Left lung (tissue), 4 donors: ENCODE measurements at regions not wholly inside any gene's neighbourhood (a gene's known extent, or its start where the extent isn't known, plus 50 kb on each side); places are given as distances from the start of the nearest gene placed in this dataset.

Experiments used
- ATAC-seq: fragments of 200-7000 bp; cut with Tn5 transposase; one replicate; pipeline ENCODE4 v1.9.1; 2020; ENCODE audit warnings: moderate library complexity
- DNase-seq, 4 donors: peaks; one replicate each; pipeline ENCODE4 v3.0.0-alpha.2; 2013 to 2020
- H3K27ac ChIP-seq, 2 donors: fragments of 200-600 bp; sonication (generic) in 1 of 2; one replicate each; pipeline versions ENCODE4 v1.5.0 to v1.8.0; 2020 to 2021
- H3K27me3 ChIP-seq, 2 donors: fragments of 200-600 bp; sonication (generic) in 1 of 2; one replicate each; pipeline versions ENCODE4 v1.5.0 to v1.8.0; 2020 to 2021
- H3K36me3 ChIP-seq, 2 donors: fragments of 200-600 bp; sonication (generic) in 1 of 2; one replicate each; pipeline versions ENCODE4 v1.5.0 to v1.8.0; 2020 to 2021
- H3K4me1 ChIP-seq, 2 donors: fragments of 200-600 bp; one replicate each; pipeline ENCODE4 v1.8.0; 2021
- H3K4me3 ChIP-seq, 2 donors: fragments of 200-600 bp; sonication (generic) in 1 of 2; one replicate each; pipeline versions ENCODE4 v1.5.0 to v1.8.0; 2020 to 2021; ENCODE audit warnings: mild to moderate bottlenecking in 1 of 2
- H3K9me3 ChIP-seq, 2 donors: fragments of 200-600 bp; sonication (generic) in 1 of 2; one replicate each; pipeline versions ENCODE4 v1.5.0 to v1.8.0; 2020 to 2021
- CTCF ChIP-seq, 2 donors: fragments of 200-600 bp; sonication (generic) in 1 of 2; IDR thresholded peaks; one replicate each; pipeline versions ENCODE4 v1.5.0 to v1.8.0; 2021; ENCODE audit warnings: antibody characterized with exemption in 2 of 2
- intact Hi-C, 2 donors: fragments of 100-400 bp; cut with DNase I; formaldehyde crosslinking; loops; one replicate each; pipeline versions ENCODE4 v1.11.2 to v1.14.2; 2022
- donor health status: DM: no; HTN: yes; CAD: no.
- donor health status: DM: no; HTN: no; CAD: no.

GRCh38 chr4:155603360-155603891 is 63.2 kb upstream of the GUCY1A1 start:
- intact Hi-C loops: no loop called here
- no peak overlapping the region for H3K4me3 ChIP-seq
- no peak for TF ChIP-seq CTCF (IDR thresholded peaks at IDR 0.05)
- ATAC-seq (no peak), DNase-seq (no peak)
- H3K27ac ChIP-seq: no peak overlapping the region
- H3K4me1 ChIP-seq: peaks cover 0 to 3% of the 10 kb centered on the region in 2 donors
- no peaks in the 10 kb centered on the region for H3K36me3 ChIP-seq
- H3K9me3 ChIP-seq: no peaks in the 10 kb centered on the region
- H3K27me3 ChIP-seq: no peaks in the 10 kb centered on the region

GRCh38 chr4:155602351-155603140 is 64.1 kb upstream of the GUCY1A1 start:
- intact Hi-C loops: no loop called here
- Histone ChIP-seq H3K4me1 (peaks cover 0 to 3% of the 10 kb centered on the region in 2 donors), H3K4me3 (no peak overlapping the region), H3K27me3 (no peaks in the 10 kb centered on the region), H3K9me3 (no peaks in the 10 kb centered on the region), H3K36me3 (no peaks in the 10 kb centered on the region), H3K27ac (no peak overlapping the region)
- TF ChIP-seq CTCF (IDR thresholded peaks at IDR 0.05): no peak
- ATAC-seq (no peak), DNase-seq (no peak)

GRCh38 chr4:155600244-155600643 is 66.4 kb upstream of the GUCY1A1 start:
- Histone ChIP-seq H3K4me3 (no peak overlapping the region), H3K27ac (no peak overlapping the region), H3K4me1 (peaks cover 0 to 3% of the 10 kb centered on the region in 2 donors), H3K27me3 (no peaks in the 10 kb centered on the region), H3K9me3 (no peaks in the 10 kb centered on the region), H3K36me3 (no peaks in the 10 kb centered on the region)
- DNase-seq: no peak
- TF ChIP-seq CTCF (IDR thresholded peaks at IDR 0.05): no peak
- ATAC-seq: no peak
- intact Hi-C loops: no loop called here

GRCh38 chr4:155599596-155599995 is 67.1 kb upstream of the GUCY1A1 start:
- no peak for ATAC-seq
- intact Hi-C loops: no loop called here
- no peak for DNase-seq
- Histone ChIP-seq H3K4me1 (no peaks in the 10 kb centered on the region), H3K27me3 (no peaks in the 10 kb centered on the region), H3K9me3 (no peaks in the 10 kb centered on the region), H3K36me3 (no peaks in the 10 kb centered on the region), H3K4me3 (no peak overlapping the region), H3K27ac (no peak overlapping the region)
- no peak for TF ChIP-seq CTCF (IDR thresholded peaks at IDR 0.05)

- Histone ChIP-seq H3K27ac (no peak overlapping the region), H3K9me3 (no peaks in the 10 kb centered on the region), H3K4me3 (no peak overlapping the region), H3K27me3 (no peaks in the 10 kb centered on the region), H3K4me1 (no peaks in the 10 kb centered on the region), H3K36me3 (no peaks in the 10 kb centered on the region)
- no peak for TF ChIP-seq CTCF (IDR thresholded peaks at IDR 0.05)
- intact Hi-C loops: no loop called here
- ATAC-seq: no peak
- DNase-seq: no peak
These were observed 67.6 kb upstream of the GUCY1A1 start for GRCh38 chr4:155599085-155599484.
